ENCODE measurements at regions not wholly inside any gene's neighbourhood (a gene's known extent, or its start where the extent isn't known, plus 50 kb on each side); places are given as distances from the start of the nearest gene placed in this dataset.

- no peak for TF ChIP-seq CTCF (conservative IDR thresholded peaks at IDR 0.05; ENCODE audit: low read length)
- no peak overlapping the region for H3K4me3 ChIP-seq (ENCODE audit: low read length)
- DNase-seq (ENCODE audit: low read depth), result no peak
These were observed 166.4 kb upstream of the TP63 start for GRCh38 chr3:189464799-189465198.

- no peak overlapping the region for H3K4me3 ChIP-seq (ENCODE audit: low read length)
- no peak for TF ChIP-seq CTCF (conservative IDR thresholded peaks at IDR 0.05; ENCODE audit: low read length)
- DNase-seq (ENCODE audit: low read depth), result no peak
These were observed 165.2 kb upstream of the TP63 start for GRCh38 chr3:189466004-189466403.

- no peak for TF ChIP-seq CTCF (conservative IDR thresholded peaks at IDR 0.05; ENCODE audit: low read length)
- no peak overlapping the region for H3K4me3 ChIP-seq (ENCODE audit: low read length)
- no peak for DNase-seq (ENCODE audit: low read depth)
These were observed 163.7 kb upstream of the TP63 start for GRCh38 chr3:189467451-189467850.

GRCh38 chr3:189474944-189475343 is 156.2 kb upstream of the TP63 start:
- no peak overlapping the region for H3K4me3 ChIP-seq (ENCODE audit: low read length)
- DNase-seq (ENCODE audit: low read depth), result no peak
- no peak for TF ChIP-seq CTCF (conservative IDR thresholded peaks at IDR 0.05; ENCODE audit: low read length)

- no peak overlapping the region for H3K4me3 ChIP-seq (ENCODE audit: low read length)
- no peak for TF ChIP-seq CTCF (conservative IDR thresholded peaks at IDR 0.05; ENCODE audit: low read length)
- no peak for DNase-seq (ENCODE audit: low read depth)
These were observed 153.6 kb upstream of the TP63 start for GRCh38 chr3:189477614-189478013.

GRCh38 chr3:189486556-189486955 is 144.6 kb upstream of the TP63 start:
- no peak for DNase-seq (ENCODE audit: low read depth)
- TF ChIP-seq CTCF (conservative IDR thresholded peaks at IDR 0.05; ENCODE audit: low read length), result no peak
- H3K4me3 ChIP-seq (ENCODE audit: low read length), result no peak overlapping the region

GRCh38 chr3:189488241-189488767 is 142.9 kb upstream of the TP63 start:
- no peak overlapping the region for H3K4me3 ChIP-seq (ENCODE audit: low read length)
- TF ChIP-seq CTCF (conservative IDR thresholded peaks at IDR 0.05; ENCODE audit: low read length), result no peak
- DNase-seq (ENCODE audit: low read depth), result peak; percentile 38

Measured in AG10803 (cell line).